ENCODE measurements at regions not wholly inside any gene's neighbourhood (a gene's known extent, or its start where the extent isn't known, plus 50 kb on each side); places are given as distances from the start of the nearest gene placed in this dataset.

- no peak for DNase-seq (ENCODE audit: low spot score in 2 of 2)
- Histone ChIP-seq H3K27ac (no peak overlapping the region), H3K36me3 (no peaks in the 10 kb centered on the region), H3K4me1 (no peaks in the 10 kb centered on the region), H3K27me3 (no peaks in the 10 kb centered on the region), H3K9me3 (no peaks in the 10 kb centered on the region), H3K4me3 (no peak overlapping the region)
- 92% methylated on average over 4 of the region's 4 CpGs for WGBS
- TF ChIP-seq CTCF (IDR thresholded peaks at IDR 0.05) (no peak), POLR2AphosphoS5 (IDR thresholded peaks at IDR 0.05) (no peak), EP300 (IDR thresholded peaks at IDR 0.05) (no peak), POLR2A (IDR thresholded peaks at IDR 0.05) (no peak)
Measured at GRCh38 chr3:168859143-168859542, 763.4 kb upstream of the GOLIM4 start.

- no peaks in the 10 kb centered on the region for H3K27me3 ChIP-seq
- no peak for DNase-seq (ENCODE audit: low spot score in 2 of 2)
- TF ChIP-seq POLR2AphosphoS5 (IDR thresholded peaks at IDR 0.05) (no peak), POLR2A (IDR thresholded peaks at IDR 0.05) (no peak), CTCF (IDR thresholded peaks at IDR 0.05) (no peak), EP300 (IDR thresholded peaks at IDR 0.05) (no peak)
- H3K4me1 ChIP-seq = no peaks in the 10 kb centered on the region
- 95% methylated on average over 3 of the region's 3 CpGs for WGBS
- H3K9me3 ChIP-seq = no peaks in the 10 kb centered on the region
- no peak overlapping the region for H3K27ac ChIP-seq
- no peak overlapping the region for H3K4me3 ChIP-seq
- H3K36me3 ChIP-seq = no peaks in the 10 kb centered on the region
Measured at GRCh38 chr3:168858327-168858726, 762.6 kb upstream of the GOLIM4 start.

- Histone ChIP-seq H3K4me3 (no peak overlapping the region), H3K27me3 (no peaks in the 10 kb centered on the region), H3K4me1 (no peaks in the 10 kb centered on the region), H3K9me3 (no peaks in the 10 kb centered on the region), H3K27ac (no peak overlapping the region), H3K36me3 (no peaks in the 10 kb centered on the region)
- no peak for DNase-seq (ENCODE audit: low spot score in 2 of 2)
- TF ChIP-seq CTCF (IDR thresholded peaks at IDR 0.05) = no peak
- no peak for TF ChIP-seq EP300 (IDR thresholded peaks at IDR 0.05)
- TF ChIP-seq POLR2AphosphoS5 (IDR thresholded peaks at IDR 0.05) = no peak
- TF ChIP-seq POLR2A (IDR thresholded peaks at IDR 0.05) = no peak
Measured at GRCh38 chr3:168850109-168850508, 754.4 kb upstream of the GOLIM4 start.

GRCh38 chr3:168847291-168847883, 751.7 kb upstream of the GOLIM4 start:
- Histone ChIP-seq H3K4me1 (no peaks in the 10 kb centered on the region), H3K4me3 (no peak overlapping the region), H3K9me3 (no peaks in the 10 kb centered on the region), H3K36me3 (no peaks in the 10 kb centered on the region), H3K27me3 (no peaks in the 10 kb centered on the region), H3K27ac (no peak overlapping the region)
- no peak for TF ChIP-seq POLR2AphosphoS5 (IDR thresholded peaks at IDR 0.05)
- no peak for TF ChIP-seq EP300 (IDR thresholded peaks at IDR 0.05)
- peak; percentile 8 to 36 for TF ChIP-seq CTCF (IDR thresholded peaks at IDR 0.05)
- no peak for TF ChIP-seq POLR2A (IDR thresholded peaks at IDR 0.05)
- 9% methylated on average over 7 of the region's 7 CpGs for WGBS
- DNase-seq (ENCODE audit: low spot score in 2 of 2) = no peak

GRCh38 chr3:168844894-168845482, 749.3 kb upstream of the GOLIM4 start:
- no peak overlapping the region for H3K4me3 ChIP-seq

More at GRCh38 chr3:168844894-168845482, 749.3 kb upstream of the GOLIM4 start:
- no peak for TF ChIP-seq CTCF (IDR thresholded peaks at IDR 0.05)
- TF ChIP-seq POLR2A (IDR thresholded peaks at IDR 0.05) = no peak
- TF ChIP-seq POLR2AphosphoS5 (IDR thresholded peaks at IDR 0.05) = no peak
- no peak for TF ChIP-seq EP300 (IDR thresholded peaks at IDR 0.05)
- Histone ChIP-seq H3K4me1 (no peaks in the 10 kb centered on the region), H3K9me3 (no peaks in the 10 kb centered on the region), H3K27me3 (no peaks in the 10 kb centered on the region), H3K27ac (no peak overlapping the region), H3K36me3 (no peaks in the 10 kb centered on the region)
- WGBS = 80% methylated on average over 6 of the region's 6 CpGs
- no peak for DNase-seq (ENCODE audit: low spot score in 2 of 2)

Data from suprapubic skin (tissue), 4 donors.